ENCODE measurements at regions not wholly inside any gene's neighbourhood (a gene's known extent, or its start where the extent isn't known, plus 50 kb on each side); places are given as distances from the start of the nearest gene placed in this dataset.

DNA sequence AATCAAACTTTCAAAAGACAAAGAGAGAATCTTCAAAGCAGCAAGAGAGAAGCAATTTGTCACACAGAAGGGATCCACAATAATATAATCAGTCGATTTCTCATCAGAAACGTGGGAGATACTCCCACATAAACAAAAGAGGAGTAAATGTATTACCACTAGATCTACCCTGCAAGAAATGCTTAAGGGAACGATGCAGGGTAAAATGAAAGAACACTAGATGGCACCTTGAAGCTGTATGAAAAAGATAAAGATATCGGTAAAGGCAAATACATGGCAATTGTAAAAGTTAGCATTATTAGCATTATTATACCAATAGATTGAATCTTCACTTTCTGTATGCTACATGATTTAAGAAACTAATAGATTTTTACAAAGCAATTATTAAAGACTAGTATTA, 677.0 kb downstream of the SUCLG1 start:
- no peak overlapping the region for H3K27ac Mint-ChIP-seq
- H3K4me3 Mint-ChIP-seq: no peak overlapping the region
- no peaks in the 10 kb centered on the region for H3K36me3 Mint-ChIP-seq (ENCODE audit: low read depth)
- no peaks in the 10 kb centered on the region for H3K4me1 Mint-ChIP-seq (ENCODE audit: low read depth)
- no peaks in the 10 kb centered on the region for H3K27me3 Mint-ChIP-seq (ENCODE audit: low read depth)
- POLR2A ChIA-PET: no interaction called here
- H3K9me3 Mint-ChIP-seq (ENCODE audit: insufficient read depth): no peaks in the 10 kb centered on the region
- DNase-seq (no peak), ATAC-seq (no peak)
- CTCF ChIA-PET: no interaction called here

GRCh38 chr2:83764447-83765005, 694.6 kb downstream of the SUCLG1 start:
- no peak for ATAC-seq
- Mint-ChIP-seq H3K27me3 (ENCODE audit: low read depth) (no peaks in the 10 kb centered on the region), H3K27ac (no peak overlapping the region), H3K4me1 (ENCODE audit: low read depth) (no peaks in the 10 kb centered on the region), H3K9me3 (ENCODE audit: insufficient read depth) (peaks cover 21% of the 10 kb centered on the region), H3K36me3 (ENCODE audit: low read depth) (no peaks in the 10 kb centered on the region), H3K4me3 (no peak overlapping the region)
- POLR2A ChIA-PET: no interaction called here
- CTCF ChIA-PET: no interaction called here
- no peak for DNase-seq

DNA sequence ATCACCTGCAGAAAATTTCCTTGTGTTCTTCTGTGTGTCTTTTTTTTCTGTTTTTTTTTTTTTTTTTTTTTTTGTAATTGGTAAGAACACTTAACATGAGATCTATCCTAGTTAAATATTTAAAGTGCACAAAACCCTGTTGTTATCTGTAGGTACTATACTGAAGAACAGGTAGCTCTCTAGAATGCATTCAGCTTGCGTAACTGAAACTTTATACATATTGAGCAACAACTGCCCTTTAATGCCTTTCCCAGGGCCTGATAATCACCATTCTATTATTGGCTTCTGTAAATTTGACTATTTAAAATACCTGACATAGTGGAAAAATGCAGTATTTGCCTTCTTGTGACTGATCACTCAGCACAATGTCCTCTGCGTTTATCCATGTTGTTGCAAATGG, 701.8 kb downstream of the SUCLG1 start:
- ATAC-seq: no peak

DNA sequence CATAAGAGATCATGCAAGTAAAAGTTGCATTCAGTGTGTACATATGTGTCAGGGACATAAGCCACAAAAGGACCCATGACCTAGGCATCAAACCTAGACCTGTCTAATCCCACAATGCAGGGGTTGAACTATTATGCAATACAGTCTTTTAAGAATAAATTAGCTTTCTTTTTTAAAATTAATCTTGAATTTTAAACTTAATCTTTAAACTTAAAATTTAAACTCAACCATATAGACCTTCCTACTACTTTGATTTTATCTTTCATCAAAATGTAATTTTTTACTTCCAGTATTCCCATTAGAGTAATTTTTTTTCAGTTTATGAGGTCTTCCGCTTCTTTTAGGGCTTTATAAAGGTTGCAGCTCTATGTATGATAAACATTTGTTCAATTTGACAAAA, 702.9 kb downstream of the SUCLG1 start:
- ATAC-seq (no peak), DNase-seq (no peak)
- Mint-ChIP-seq H3K4me1 (ENCODE audit: low read depth) (no peaks in the 10 kb centered on the region), H3K4me3 (no peak overlapping the region), H3K36me3 (ENCODE audit: low read depth) (no peaks in the 10 kb centered on the region), H3K27ac (no peak overlapping the region), H3K27me3 (ENCODE audit: low read depth) (no peaks in the 10 kb centered on the region), H3K9me3 (ENCODE audit: insufficient read depth) (peaks cover 18% of the 10 kb centered on the region)
- POLR2A ChIA-PET: no interaction called here
- CTCF ChIA-PET: no interaction called here

More for the DNA sequence above, 701.8 kb downstream of the SUCLG1 start:
- ChIA-PET POLR2A (no interaction called here), CTCF (no interaction called here)
- no peaks in the 10 kb centered on the region for H3K27me3 Mint-ChIP-seq (ENCODE audit: low read depth)
- peaks cover 19% of the 10 kb centered on the region for H3K9me3 Mint-ChIP-seq (ENCODE audit: insufficient read depth)
- no peaks in the 10 kb centered on the region for H3K4me1 Mint-ChIP-seq (ENCODE audit: low read depth)
- no peak for DNase-seq
- H3K27ac Mint-ChIP-seq: no peak overlapping the region
- no peak overlapping the region for H3K4me3 Mint-ChIP-seq
- H3K36me3 Mint-ChIP-seq (ENCODE audit: low read depth): no peaks in the 10 kb centered on the region

GRCh38 chr2:83747141-83747540, 711.9 kb downstream of the SUCLG1 start:
- Mint-ChIP-seq H3K27me3 (ENCODE audit: low read depth) (no peaks in the 10 kb centered on the region), H3K36me3 (ENCODE audit: low read depth) (no peaks in the 10 kb centered on the region), H3K27ac (no peak overlapping the region), H3K4me1 (ENCODE audit: low read depth) (no peaks in the 10 kb centered on the region), H3K9me3 (ENCODE audit: insufficient read depth) (no peaks in the 10 kb centered on the region), H3K4me3 (no peak overlapping the region)
- ATAC-seq (no peak), DNase-seq (no peak)
- ChIA-PET CTCF (no interaction called here), POLR2A (no interaction called here)

DNA sequence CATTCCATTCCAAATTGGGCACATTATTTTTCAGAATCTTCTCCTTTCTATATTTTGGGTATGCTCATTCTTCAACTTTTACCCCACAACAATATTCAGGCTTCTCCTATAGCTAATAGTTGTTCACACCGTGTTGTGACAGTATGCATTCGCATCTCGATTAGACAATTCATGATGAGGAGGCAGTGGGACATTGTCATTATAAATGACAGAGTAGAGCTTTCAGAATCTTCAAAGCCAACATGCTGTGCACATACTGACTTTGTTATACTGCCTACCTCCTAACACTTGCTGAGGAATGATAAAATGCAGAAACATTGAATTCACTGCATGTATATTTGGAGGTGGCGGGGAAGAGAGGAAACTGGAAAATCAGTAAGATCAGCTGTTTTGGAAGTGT, 714.2 kb downstream of the SUCLG1 start:
- H3K4me1 Mint-ChIP-seq (ENCODE audit: low read depth): no peaks in the 10 kb centered on the region
- no peaks in the 10 kb centered on the region for H3K27me3 Mint-ChIP-seq (ENCODE audit: low read depth)
- no peak overlapping the region for H3K4me3 Mint-ChIP-seq
- H3K36me3 Mint-ChIP-seq (ENCODE audit: low read depth): no peaks in the 10 kb centered on the region
- CTCF ChIA-PET: no interaction called here
- no peak for ATAC-seq
- DNase-seq: no peak
- no peak overlapping the region for H3K27ac Mint-ChIP-seq
- POLR2A ChIA-PET: no interaction called here
- H3K9me3 Mint-ChIP-seq (ENCODE audit: insufficient read depth): peaks cover 4% of the 10 kb centered on the region

- no peaks in the 10 kb centered on the region for H3K36me3 Mint-ChIP-seq (ENCODE audit: low read depth)
- POLR2A ChIA-PET: no interaction called here
- CTCF ChIA-PET: no interaction called here
- H3K27me3 Mint-ChIP-seq (ENCODE audit: low read depth): no peaks in the 10 kb centered on the region
- no peaks in the 10 kb centered on the region for H3K4me1 Mint-ChIP-seq (ENCODE audit: low read depth)
- H3K4me3 Mint-ChIP-seq: no peak overlapping the region
- peaks cover 4% of the 10 kb centered on the region for H3K9me3 Mint-ChIP-seq (ENCODE audit: insufficient read depth)
- no peak for DNase-seq
- no peak overlapping the region for H3K27ac Mint-ChIP-seq
- no peak for ATAC-seq
Observed at GRCh38 chr2:83742117-83742782, 716.8 kb downstream of the SUCLG1 start.

DNA sequence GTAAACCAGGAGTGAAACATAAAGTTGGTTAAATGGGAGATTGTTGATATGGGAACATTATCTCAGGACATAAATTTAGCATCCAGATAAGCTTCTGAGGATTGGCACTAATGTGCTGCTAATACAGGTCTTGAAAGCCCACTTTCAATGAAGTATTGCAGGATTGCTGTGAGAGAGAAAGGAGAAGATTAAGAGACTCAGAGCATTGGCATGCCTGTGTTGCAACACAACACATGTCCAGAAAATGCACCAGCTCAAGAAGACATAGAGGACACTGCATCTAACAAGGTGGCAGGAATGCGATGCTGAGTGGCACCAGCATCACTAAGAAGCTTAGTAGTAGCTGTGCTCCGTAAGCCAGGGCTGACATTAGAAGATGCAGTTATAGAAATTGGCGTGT, 728.9 kb downstream of the SUCLG1 start:
- no peak for ATAC-seq
- no peaks in the 10 kb centered on the region for H3K9me3 Mint-ChIP-seq (ENCODE audit: insufficient read depth)
- no peak overlapping the region for H3K27ac Mint-ChIP-seq
- no peaks in the 10 kb centered on the region for H3K36me3 Mint-ChIP-seq (ENCODE audit: low read depth)
- no peaks in the 10 kb centered on the region for H3K4me1 Mint-ChIP-seq (ENCODE audit: low read depth)
- H3K4me3 Mint-ChIP-seq: no peak overlapping the region
- H3K27me3 Mint-ChIP-seq (ENCODE audit: low read depth): no peaks in the 10 kb centered on the region
- DNase-seq: no peak
- POLR2A ChIA-PET: no interaction called here
- CTCF ChIA-PET: no interaction called here

DNA sequence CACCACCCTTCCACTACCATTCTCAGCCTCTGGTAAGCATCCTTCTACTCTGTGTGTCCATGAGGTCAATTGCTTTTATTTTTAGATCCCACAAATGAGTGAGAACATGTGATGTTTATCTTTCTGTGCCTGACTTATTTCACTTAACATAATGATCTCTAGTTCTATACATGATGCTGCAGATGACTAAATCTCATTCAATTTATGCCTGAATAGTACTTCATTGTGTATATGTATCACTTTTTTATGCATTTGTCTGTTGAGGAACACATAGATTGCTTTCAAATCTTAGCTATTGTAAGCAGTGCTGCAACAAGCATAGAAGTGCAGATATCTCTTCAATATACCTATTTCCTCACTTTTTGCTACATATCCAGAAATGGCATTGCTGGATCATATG, 733.3 kb downstream of the SUCLG1 start:
- H3K27me3 Mint-ChIP-seq (ENCODE audit: low read depth): no peaks in the 10 kb centered on the region
- no peak overlapping the region for H3K4me3 Mint-ChIP-seq
- no peaks in the 10 kb centered on the region for H3K4me1 Mint-ChIP-seq (ENCODE audit: low read depth)
- ChIA-PET POLR2A (no interaction called here), CTCF (no interaction called here)
- H3K36me3 Mint-ChIP-seq (ENCODE audit: low read depth): no peaks in the 10 kb centered on the region
- DNase-seq (no peak), ATAC-seq (no peak)
- no peak overlapping the region for H3K27ac Mint-ChIP-seq
- H3K9me3 Mint-ChIP-seq (ENCODE audit: insufficient read depth): no peaks in the 10 kb centered on the region

DNA sequence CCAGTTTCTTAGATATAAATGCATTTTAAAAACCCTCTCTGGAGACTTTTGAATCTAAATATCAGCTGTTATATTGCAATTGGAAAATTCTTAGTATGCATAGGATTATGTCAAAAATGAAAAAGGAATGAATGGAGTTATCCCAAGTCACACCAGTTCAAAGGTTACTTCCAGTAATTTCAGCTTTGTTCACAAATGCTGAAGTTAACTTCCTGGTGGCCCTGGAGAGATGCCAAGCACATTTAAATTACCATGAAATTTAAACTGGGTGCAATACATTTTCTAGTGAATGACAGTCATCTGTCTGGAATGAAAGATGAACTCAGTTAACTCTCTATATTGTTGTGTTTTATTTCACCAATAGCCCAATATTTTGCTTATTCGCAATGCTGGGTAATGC, 753.9 kb downstream of the SUCLG1 start:
- no peaks in the 10 kb centered on the region for H3K4me1 Mint-ChIP-seq (ENCODE audit: low read depth)
- no peaks in the 10 kb centered on the region for H3K27me3 Mint-ChIP-seq (ENCODE audit: low read depth)
- ChIA-PET CTCF (no interaction called here), POLR2A (no interaction called here)
- no peaks in the 10 kb centered on the region for H3K9me3 Mint-ChIP-seq (ENCODE audit: insufficient read depth)
- no peaks in the 10 kb centered on the region for H3K36me3 Mint-ChIP-seq (ENCODE audit: low read depth)
- H3K4me3 Mint-ChIP-seq: no peak overlapping the region
- no peak for ATAC-seq
- H3K27ac Mint-ChIP-seq: no peak overlapping the region
- DNase-seq: no peak

- ChIA-PET CTCF (no interaction called here), POLR2A (no interaction called here)
- H3K4me3 Mint-ChIP-seq: no peak overlapping the region
- H3K27me3 Mint-ChIP-seq (ENCODE audit: low read depth): no peaks in the 10 kb centered on the region
- ATAC-seq (no peak), DNase-seq (no peak)
- H3K9me3 Mint-ChIP-seq (ENCODE audit: insufficient read depth): no peaks in the 10 kb centered on the region
- H3K4me1 Mint-ChIP-seq (ENCODE audit: low read depth): no peaks in the 10 kb centered on the region
- no peak overlapping the region for H3K27ac Mint-ChIP-seq
- H3K36me3 Mint-ChIP-seq (ENCODE audit: low read depth): no peaks in the 10 kb centered on the region
Observed at GRCh38 chr2:83703598-83703997, 755.5 kb downstream of the SUCLG1 start.

- DNase-seq (no peak), ATAC-seq (no peak)
- Mint-ChIP-seq H3K27ac (no peak overlapping the region), H3K27me3 (ENCODE audit: low read depth) (no peaks in the 10 kb centered on the region), H3K4me1 (ENCODE audit: low read depth) (no peaks in the 10 kb centered on the region), H3K36me3 (ENCODE audit: low read depth) (no peaks in the 10 kb centered on the region), H3K9me3 (ENCODE audit: insufficient read depth) (no peaks in the 10 kb centered on the region), H3K4me3 (no peak overlapping the region)
- ChIA-PET POLR2A (no interaction called here), CTCF (no interaction called here)
Observed at GRCh38 chr2:83696838-83697237, 762.2 kb downstream of the SUCLG1 start.

DNA sequence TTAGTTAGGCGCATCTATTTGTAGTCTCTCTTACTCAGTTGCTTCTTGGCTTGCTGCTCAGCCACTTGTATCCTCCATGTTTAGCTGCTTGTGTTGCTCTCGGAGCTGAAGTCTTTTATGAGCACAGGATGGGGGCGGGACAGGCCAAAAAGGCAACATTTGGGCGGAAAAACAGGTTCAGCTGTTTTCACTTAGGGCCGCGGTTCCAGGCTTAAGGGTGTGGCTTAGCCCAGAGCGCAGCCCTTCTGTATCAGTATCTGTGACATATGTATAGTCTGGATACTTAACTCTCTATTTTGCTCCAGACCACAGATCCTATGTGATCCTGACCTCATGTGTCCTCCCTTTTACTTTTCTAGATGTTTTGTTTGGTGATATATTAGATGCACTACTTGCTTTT, 763.5 kb downstream of the SUCLG1 start:
- no peaks in the 10 kb centered on the region for H3K36me3 Mint-ChIP-seq (ENCODE audit: low read depth)
- H3K27ac Mint-ChIP-seq: no peak overlapping the region
- H3K27me3 Mint-ChIP-seq (ENCODE audit: low read depth): no peaks in the 10 kb centered on the region
- ChIA-PET POLR2A (no interaction called here), CTCF (no interaction called here)
- DNase-seq (no peak), ATAC-seq (no peak)
- H3K4me3 Mint-ChIP-seq: no peak overlapping the region
- H3K9me3 Mint-ChIP-seq (ENCODE audit: insufficient read depth): no peaks in the 10 kb centered on the region
- no peaks in the 10 kb centered on the region for H3K4me1 Mint-ChIP-seq (ENCODE audit: low read depth)

Measured in activated CD8-positive, alpha-beta T cell treated with anti-CD3 and anti-CD28 coated beads, Interleukin-2, amount 10 ng/mL, durations not matched to agents 7 days and 5 days (primary cell).